Islet of Langerhans (tissue), 1 donor: ENCODE measurements at regions not wholly inside any gene's neighbourhood (a gene's known extent, or its start where the extent isn't known, plus 50 kb on each side); places are given as distances from the start of the nearest gene placed in this dataset.

ENCODE experiments used
- FAIRE-seq: peaks from one replicate; lab custom pipeline; 2011; peaks lifted over from hg19 to GRCh38; lab: Jason Lieb, UNC

DNA sequence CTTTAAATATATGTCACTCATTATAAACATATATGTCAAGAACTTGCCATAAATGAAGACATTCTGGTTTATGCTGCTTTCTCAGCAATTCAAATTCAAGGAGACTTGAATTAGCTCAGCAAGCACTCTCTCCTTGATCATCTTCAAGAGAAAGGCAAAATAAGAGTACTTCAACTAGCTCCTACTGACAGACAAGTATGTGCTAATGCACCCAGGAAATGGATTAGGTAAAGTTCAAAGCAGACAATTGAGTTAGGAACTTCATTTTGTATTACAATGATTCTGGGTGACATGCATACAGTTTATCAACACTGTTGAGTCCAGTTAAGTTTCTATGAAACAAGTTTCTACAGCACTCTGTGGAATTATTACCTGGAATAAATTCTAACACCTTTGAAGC lies 455.9 kb upstream of the USP15 start:
- no peak for FAIRE-seq

DNA sequence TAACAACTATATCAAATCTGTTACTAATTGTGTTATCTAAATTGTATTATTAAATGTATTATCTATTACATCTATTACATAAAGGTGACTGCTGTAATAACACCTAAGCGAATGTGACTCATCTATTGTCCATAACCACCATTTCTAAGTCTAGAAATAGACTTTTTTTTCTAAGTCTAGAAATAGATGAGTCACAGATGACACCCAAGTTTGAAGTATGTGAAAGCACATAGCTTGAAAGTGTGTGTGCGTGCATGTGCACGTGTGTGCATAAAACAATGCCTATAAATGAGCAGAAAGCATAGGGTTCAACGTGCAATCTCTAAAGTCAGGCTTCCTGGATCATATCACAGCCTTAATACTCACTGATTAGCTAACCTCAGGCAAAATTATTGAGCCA lies 451.3 kb upstream of the USP15 start:
- no peak for FAIRE-seq

DNA sequence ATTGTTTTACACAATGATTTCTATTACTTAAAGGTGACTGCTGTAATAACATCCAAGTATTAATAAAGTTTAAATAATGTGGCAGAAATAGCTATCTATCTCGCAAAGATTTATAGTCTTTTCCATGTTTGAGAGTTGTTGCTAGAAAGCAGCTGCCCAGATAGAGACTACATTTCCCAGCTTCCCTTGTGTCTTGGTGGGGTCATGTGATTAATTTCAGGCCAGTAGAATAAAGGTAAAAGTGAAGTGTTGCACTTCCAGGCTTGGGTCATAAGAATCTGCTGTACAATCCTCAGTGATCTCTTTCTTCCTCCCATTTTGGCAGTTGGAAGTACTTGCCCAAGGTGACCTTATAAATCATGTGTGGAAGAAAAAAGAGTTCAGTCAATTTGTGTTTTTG lies 449.7 kb upstream of the USP15 start:
- FAIRE-seq = no peak

DNA sequence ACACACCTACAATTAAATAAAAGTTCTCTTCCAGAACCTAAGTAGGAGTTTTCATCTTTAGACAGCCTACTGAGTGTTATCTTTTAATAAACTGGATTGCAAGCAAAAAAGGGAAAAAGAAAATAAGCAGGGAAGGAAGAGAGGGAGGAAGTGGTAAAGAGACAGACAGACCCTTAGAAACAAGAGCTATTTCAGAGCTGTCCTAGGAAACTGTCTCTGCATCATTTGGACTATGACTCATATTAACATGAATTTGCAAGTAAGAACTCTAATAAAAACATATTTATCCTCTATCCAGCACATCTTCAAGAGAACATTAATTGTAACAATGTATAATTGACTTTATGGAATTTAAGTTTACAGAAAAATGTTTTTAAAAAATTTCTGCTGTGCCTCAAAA lies 438.8 kb upstream of the USP15 start:
- FAIRE-seq = no peak

DNA sequence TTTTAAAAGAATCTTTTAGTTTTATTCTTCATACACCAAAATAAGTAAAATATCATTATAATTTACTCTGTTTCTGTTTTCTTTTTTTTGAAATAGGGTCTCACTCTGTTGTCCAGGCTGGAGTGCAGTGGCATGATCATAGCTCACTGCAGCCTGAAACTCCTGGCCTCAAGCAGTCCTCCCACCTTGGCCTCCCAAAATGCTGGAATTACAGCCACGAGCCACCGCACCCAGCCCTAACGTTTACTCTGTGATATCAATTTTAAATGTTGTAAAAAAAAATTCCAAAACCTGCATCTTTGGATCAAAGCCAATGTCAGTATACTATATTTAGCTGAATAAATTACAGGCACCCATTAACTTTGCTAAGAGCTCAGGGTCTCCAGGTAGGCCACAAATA lies 437.1 kb upstream of the USP15 start:
- no peak for FAIRE-seq

DNA sequence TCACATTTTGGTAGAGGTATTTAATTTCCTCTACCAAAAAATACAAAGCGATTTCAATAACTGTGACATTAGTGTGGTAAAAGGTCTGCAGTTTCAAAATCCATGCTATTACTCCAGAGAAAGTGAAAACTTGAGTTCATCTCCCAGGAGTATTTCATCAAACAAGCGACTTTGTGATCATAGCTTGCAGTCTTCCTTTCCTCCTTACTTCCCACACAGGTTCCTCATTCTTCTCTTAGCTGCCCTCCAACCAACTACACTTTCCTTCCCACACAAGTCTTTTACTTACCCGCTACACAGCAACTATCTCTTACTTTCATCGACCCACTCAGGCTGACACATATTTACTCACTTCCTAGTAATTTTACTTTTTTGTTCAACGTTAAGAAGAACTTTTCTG lies 413.4 kb upstream of the USP15 start:
- no peak for FAIRE-seq

DNA sequence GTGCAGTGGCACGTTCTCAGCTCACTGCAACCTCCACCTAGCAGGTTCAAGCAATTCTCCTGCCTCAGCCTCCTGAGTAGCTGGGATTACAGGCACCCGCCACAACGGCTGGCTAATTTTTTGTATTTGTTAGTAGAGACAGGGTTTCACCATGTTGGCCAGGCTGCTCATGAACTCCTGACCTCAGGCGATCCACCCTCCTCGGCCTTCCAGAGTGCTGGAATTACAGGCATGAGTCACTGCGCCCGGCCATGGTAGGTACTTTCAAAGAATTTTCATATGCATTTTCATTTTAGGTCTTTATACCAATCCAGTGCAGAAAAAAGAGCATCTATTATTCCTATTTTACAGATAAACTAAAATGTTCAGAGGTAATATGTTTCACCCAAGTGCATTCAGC lies 411.3 kb upstream of the USP15 start:
- FAIRE-seq = no peak

DNA sequence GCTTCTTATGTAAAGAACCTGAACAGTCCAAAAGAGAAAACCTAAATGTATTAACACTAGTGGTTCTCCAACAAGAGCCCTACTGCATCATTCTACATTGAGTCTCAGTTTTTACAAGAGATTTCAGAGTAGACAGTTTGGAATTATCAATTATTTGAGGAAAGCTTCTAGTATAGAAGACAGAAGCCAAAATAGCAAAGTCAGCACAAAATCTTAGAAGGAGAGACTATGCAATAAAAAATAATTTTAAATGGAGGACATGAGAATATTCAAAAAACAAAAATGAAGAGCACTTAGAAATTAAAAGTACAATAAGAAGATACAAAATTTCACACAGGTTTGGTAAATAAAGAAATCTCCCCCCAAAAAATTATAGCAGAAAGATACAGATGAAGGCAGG lies 406.3 kb upstream of the USP15 start:
- no peak for FAIRE-seq

DNA sequence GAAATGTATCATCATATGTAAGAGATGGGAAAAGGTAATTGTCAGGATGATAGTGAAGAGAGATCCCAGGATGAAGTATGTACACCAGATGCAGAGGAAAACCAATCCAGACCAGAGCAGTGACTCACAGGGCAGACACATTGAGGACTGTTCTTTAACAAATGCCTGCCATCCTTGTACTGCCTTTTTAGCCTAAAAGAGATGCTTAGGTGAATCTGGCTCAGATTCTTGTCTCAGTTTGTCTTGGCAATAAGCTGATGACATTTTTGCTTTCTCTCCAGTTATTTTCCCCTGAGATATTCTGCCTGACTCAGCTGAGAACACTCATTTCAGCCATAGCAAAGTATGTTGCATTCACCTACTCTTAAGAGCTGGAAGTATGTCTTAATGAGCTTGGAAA lies 405.3 kb upstream of the USP15 start:
- FAIRE-seq = no peak

DNA sequence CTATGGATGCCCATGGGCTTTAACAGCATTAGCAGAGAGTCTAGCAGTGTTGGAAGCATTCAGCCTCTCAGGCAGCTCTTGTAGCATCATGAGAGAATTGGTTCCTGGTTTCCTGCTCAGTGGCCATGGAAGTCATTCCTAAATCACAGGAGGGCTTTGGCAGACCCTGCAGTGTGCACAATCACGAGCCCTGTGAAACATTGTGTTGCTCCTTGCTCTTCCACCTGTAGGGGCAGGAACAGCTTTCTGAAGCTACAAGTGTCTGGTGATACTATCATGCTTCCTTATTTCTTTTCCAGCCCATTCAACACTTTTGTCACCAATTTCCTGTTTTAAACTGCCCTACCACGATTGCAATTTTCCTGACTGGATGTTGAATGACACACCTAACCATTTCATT lies 402.2 kb upstream of the USP15 start:
- FAIRE-seq = no peak

DNA sequence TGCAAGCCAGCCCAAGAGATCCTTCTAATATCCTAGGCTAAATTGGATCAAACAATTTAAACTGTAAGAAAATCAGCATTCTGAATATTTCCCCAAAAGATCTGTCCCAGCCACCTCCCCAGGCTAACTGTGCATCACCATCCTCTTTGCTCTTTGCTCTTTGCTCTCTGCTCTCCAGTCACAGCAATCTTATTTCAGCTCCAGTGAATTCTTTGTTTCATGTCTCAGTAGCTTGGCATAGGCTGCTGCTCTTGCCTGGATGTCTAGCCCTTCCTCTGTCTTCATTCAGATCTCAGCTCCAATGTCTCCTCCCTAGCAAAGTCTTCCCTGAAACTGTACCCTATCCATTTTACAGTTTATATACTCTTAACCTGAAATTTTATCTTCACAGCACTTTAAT lies 399.8 kb upstream of the USP15 start:
- FAIRE-seq = no peak

DNA sequence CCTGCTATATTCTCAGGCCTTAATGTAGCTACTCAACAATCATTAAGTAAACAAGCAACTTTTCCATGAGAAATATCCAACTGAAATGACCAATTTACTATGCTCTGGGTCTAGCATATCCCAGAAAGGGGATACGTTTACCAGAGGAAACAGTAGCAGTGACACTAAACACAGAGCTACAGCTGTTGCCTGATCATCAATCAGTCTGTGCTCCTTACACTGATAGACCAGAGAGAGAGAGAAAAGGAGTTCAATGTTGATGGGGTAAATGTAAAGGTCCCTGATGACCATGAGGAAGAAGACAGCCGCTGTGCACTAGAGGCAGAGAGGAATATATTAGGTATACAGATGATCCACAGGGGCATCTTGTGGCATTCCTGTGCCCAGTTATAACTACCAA lies 397.2 kb upstream of the USP15 start:
- no peak for FAIRE-seq

DNA sequence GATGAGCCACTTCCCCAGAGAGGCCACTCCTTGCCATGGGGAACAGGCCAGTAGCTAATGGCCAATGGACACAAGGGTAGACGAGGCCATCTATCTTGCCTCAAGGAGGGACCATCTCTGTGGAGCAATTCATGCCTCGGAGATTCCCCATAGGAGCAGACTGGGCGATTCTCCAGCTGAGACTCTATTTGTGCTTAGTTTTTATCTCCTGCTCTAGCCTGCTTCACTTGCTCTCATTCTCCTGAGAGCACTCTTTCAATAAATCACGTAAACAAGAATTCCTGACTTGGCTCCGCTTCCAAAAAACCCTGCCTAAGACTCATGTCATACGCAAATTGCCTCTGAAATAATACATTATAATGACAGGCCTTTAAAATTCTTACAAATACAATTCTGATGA lies 396.4 kb upstream of the USP15 start:
- no peak for FAIRE-seq

DNA sequence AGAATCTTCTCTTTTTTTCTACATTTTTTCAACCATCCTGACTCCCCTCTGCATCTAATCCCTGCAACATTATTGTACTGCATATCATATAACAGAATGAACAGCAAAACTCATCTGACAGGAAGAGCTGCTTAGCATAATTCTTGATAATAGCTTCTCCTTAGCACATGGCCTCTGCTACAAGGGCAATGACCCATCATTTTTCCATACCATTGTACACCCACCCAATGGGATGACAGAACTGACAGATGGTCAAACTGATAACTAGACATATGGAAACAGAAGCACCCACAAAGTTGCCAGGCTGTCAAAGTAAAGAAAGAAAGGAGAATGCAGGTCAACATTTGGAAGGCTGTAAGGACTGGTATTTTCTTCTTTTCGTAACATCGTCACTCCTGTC lies 390.4 kb upstream of the USP15 start:
- FAIRE-seq = no peak

DNA sequence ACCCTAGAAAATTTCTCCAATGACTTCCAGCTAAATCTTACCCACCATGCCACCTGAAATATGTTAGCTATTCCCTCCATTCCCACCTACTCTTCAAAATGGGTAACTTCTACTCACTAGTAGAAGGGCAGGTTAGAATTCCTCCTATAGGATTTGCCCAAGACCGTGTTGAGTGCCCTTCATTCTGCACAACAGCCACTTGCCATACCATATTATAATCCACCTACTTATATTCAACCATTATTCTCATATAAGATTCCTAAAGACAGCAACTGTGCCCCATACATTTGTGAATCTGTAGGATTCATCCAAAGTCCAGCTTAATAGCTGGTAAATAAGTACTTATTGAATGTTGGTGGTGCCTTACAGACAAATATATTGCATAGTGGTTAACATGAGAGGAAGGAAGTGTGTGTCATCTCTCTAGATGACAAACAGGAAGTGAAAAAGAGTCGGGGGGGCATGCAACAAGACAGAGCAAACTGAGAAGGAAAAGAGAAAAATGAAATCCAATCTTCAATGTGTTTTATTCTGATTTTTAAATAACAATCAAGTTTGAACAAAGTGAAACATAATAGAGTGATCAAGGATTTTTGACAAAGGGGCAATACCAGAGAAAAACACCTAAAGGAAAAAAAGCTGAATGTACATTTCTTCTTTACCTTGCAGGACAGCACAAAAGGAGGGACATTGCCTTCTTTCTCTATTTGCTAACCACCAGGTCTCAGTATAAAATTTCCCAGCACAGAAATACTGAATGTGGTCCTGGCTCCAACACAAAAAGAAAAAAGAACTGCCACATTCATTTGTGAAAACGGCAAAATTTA lies 389.3 kb upstream of the USP15 start:
- FAIRE-seq = no peak

DNA sequence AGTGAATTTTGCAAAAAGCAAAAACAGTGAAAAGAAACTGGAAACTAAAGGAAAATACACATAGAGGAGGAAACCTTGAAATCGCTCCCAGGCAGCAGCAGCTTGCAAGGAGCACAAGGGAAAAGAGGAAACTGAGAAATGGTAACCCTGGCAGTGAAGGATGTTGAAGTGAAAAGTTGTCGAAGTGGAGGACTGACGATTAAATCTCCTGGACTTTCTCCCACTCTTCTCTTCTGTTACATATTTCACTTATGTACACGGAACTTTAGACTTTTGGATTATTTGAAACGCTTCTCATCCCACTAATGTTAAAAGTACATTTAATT lies 388.8 kb upstream of the USP15 start:
- FAIRE-seq = no peak

DNA sequence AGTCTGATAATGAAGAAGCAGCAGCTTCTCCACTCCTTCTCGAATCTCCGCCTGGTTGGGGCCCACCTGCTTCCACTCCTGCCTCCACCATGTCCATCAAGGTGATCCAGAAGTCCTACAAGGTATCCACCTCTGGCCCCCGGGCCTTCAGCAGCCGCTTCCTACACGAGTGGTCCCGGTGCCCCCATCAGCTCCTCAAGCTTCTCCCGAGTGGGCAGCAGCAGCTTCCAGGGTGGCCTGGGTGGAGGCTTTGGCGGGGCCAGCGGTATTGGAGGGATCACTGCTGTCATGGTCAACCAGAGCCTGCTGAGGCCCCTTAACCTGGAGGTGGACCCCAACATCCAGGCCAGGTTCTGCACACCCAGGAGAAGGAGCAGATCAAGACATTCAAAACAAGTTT lies 381.0 kb upstream of the USP15 start:
- FAIRE-seq = no peak

DNA sequence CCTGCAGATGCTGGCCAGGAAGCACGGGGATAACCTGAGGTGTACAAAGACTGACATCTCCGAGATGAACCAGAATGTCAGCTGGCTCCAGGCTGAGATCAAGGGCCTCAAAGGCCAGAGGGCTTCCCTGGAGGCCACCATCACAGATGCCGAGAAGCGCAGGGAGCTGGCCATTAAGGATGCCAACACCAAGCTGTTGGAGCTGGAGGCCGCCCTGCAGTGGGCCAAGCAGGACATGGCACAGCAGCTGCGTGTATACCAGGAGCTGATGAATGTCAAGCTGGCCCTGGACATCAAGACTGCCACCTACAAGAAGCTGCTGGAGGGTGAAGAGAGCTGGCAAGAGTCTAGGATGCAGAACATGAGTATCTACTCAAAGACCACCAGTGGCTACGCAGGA lies 380.0 kb upstream of the USP15 start:
- FAIRE-seq = no peak

DNA sequence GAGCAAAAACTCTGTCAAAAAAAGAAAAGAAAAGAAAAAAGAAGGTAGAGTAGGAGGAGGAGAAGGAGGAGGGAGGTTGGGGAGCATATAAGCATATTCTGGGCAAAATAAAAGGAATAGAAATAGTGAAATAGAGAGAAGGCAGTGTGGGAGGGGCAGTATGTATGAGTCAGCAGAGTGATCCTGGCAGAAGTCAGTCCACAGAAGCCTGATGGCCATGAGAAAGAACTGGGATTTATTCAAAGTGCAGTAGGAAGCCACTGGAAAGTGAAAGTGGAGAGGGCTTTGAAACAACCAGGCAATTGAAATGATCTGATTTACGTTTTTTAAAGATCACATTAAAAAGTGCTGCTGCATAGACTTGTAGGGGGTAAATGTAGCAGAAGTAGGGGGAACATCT lies 368.6 kb upstream of the USP15 start:
- no peak for FAIRE-seq

DNA sequence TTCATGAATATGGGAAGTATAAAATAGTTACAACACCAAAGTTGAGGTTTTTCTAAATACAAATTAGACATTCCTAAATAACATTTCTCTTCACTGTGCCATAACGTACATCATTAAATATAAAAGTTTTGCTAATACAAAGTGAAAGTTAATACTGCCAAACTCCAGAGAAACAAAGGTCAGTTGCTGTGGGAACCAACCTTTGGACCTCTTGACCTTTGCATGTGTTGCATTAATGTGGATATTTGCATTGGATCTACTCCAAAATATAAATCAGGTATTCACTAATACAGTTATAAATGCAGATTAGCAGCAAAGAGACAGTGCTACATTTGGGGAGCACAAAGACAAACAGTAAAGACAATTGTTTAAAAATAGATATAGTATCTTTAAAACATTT lies 366.0 kb upstream of the USP15 start:
- FAIRE-seq = no peak

DNA sequence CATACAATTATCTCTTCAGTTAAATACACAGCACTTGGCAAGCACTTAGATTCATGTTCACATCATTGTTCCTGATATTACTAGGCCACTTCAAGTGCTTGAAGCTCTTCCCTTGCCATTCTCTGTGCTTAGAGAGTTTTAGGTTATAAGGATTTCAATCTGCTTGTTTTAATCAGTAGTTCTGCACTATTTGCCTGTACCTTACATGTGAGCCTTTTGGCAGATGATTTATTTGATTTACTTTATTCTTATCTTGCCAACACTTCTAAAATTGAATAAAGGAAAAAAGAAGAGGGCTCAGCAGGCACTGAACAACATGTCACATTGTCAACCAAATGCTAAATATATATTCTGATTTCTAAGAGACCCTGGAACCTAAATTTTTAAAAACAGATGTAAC lies 363.8 kb upstream of the USP15 start:
- no peak for FAIRE-seq

DNA sequence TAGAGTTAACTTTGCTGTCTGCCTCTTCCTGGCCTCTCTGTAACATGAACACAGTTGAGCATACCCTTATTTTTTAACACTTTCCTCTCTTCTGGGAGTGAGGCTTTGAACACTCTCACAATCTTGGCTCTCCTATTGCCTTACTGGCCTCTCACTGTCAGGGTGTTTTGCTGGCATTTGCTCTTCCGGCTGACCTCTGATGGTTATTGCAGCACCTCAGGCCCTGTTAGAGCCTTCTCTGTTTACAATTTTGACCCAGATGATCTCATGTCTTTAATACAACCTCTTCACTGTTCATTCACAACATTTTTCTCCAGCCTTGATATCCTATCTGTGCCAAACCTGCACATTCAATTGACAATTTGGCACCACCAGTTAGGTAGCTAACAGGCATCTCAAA lies 357.8 kb upstream of the USP15 start:
- FAIRE-seq = no peak

DNA sequence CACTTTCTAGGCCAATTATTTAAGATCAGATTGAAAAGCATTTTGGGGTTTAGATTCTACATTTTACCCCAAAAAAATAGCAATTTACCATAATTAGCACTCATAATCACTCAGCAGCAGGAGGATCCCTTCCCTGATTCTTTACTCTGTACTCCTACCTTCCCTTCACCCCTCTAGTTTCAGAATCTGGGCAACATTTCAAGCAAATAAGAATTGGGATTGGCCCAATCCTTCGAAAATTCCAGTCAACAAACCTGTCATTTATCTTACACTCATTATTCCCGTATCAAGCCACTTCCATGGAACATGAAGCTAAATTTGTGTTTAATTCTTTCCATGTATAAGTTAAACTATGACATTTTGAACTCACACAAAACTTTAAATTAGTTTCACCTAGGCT lies 349.1 kb upstream of the USP15 start:
- FAIRE-seq = no peak

DNA sequence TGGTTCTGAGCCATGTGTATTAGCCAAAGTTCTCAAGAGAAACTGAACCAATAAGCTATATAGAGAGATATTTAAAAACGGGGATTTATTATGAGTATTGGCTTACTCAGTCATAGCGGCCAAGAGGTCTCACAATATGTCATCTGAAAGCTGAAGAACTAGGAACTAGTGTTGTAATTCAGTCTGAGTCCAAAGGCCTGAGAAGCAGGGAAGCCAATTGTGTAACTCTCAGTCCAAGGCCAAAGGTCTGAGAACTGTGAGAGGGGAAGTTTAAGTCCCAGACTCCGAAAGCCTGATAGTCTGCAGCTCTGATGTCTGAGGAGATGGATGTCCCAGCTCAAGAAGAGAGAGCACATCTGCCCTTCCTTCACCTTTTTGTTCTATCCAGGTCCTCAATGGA lies 344.8 kb upstream of the USP15 start:
- no peak for FAIRE-seq

DNA sequence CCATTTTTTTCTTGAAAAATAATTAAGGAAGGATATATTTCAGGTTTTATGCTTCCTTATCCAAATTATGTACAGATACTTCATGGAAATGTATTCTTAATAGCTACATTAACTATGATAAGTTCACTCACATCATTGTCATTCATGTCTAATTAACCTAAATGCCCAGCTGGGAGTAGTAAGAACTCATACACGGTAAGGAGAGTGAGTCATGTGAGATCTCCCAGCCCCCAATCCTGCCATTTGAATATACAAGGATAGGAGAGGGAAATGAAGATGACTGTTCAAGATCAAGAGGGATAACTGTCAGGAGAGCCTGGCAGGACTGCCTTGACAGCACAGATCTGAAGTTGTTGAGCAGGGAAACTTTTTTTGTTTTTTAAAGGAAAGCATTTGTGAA lies 343.4 kb upstream of the USP15 start:
- FAIRE-seq = no peak
